Stimulated activated CD4-positive, alpha-beta T cell treated with anti-CD3 and anti-CD28 coated beads, Interleukin-15, amount 100 ng/mL, for 24 hours (primary cell): ENCODE measurements at regions not wholly inside any gene's neighbourhood (a gene's known extent, or its start where the extent isn't known, plus 50 kb on each side); places are given as distances from the start of the nearest gene placed in this dataset.
"Not testable (repeated sequence)": the region's sequence is repeated elsewhere in the genome, so short reads cannot be mapped to it uniquely, and the experiment has no call there.

Experiments
- DNase-seq: peaks from one replicate; pipeline ENCODE4 v3.0.0-alpha.2; 2020

GRCh38 chr14:37848985-37849621, 253.7 kb downstream of the TTC6 start:
- no peak for DNase-seq

GRCh38 chr14:37851054-37851453, 255.6 kb downstream of the TTC6 start:
- DNase-seq, result no peak

GRCh38 chr14:37855871-37856270, 260.4 kb downstream of the TTC6 start:
- DNase-seq, result no peak

- DNase-seq, result no peak
Measured at GRCh38 chr14:37857774-37858266, 262.4 kb downstream of the TTC6 start.

GRCh38 chr14:37858733-37859132, 263.3 kb downstream of the TTC6 start:
- no peak for DNase-seq

GRCh38 chr14:37859177-37859576, 263.7 kb downstream of the TTC6 start:
- DNase-seq, result no peak

- no peak for DNase-seq
Measured at GRCh38 chr14:37862263-37862662, 266.8 kb downstream of the TTC6 start.

GRCh38 chr14:37864128-37864527, 268.7 kb downstream of the TTC6 start:
- DNase-seq, result no peak

- DNase-seq, result no peak
Measured at GRCh38 chr14:37864861-37865718, 269.7 kb downstream of the TTC6 start.

GRCh38 chr14:37865719-37866549, 270.5 kb downstream of the TTC6 start:
- no peak for DNase-seq

GRCh38 chr14:37869633-37870032, 274.2 kb downstream of the TTC6 start:
- DNase-seq, result no peak

- no peak for DNase-seq
Measured at GRCh38 chr14:37870170-37870569, 274.7 kb downstream of the TTC6 start.

- DNase-seq, result no peak
Measured at GRCh38 chr14:37870632-37871346, 275.4 kb downstream of the TTC6 start.

GRCh38 chr14:37874065-37874428, 278.6 kb downstream of the TTC6 start:
- DNase-seq, result not testable (repeated sequence)

- DNase-seq, result peak; percentile 84
Measured at GRCh38 chr14:37874429-37875109, 279.1 kb downstream of the TTC6 start.

GRCh38 chr14:37888234-37888633, 292.8 kb downstream of the TTC6 start:
- DNase-seq, result no peak

GRCh38 chr14:37889087-37889486, 293.7 kb downstream of the TTC6 start:
- DNase-seq, result no peak

- DNase-seq, result no peak
Measured at GRCh38 chr14:37890095-37890494, 294.7 kb downstream of the TTC6 start.

GRCh38 chr14:37891500-37891899, 296.1 kb downstream of the TTC6 start:
- DNase-seq, result not testable (repeated sequence)

GRCh38 chr14:37894463-37894862, 299.0 kb downstream of the TTC6 start:
- no peak for DNase-seq

GRCh38 chr14:37899365-37899764, 303.9 kb downstream of the TTC6 start:
- no peak for DNase-seq

GRCh38 chr14:37900561-37900960, 305.1 kb downstream of the TTC6 start:
- DNase-seq, result no peak
